SK-N-SH (cell line): ENCODE measurements at regions not wholly inside any gene's neighbourhood (a gene's known extent, or its start where the extent isn't known, plus 50 kb on each side); places are given as distances from the start of the nearest gene placed in this dataset.

Source experiments
- CTCF ChIA-PET: fragments of 300-600, 350-600 bp; formaldehyde crosslinking; extraction: SDS; loops from one replicate; lab custom pipeline; 2021; lab: Yijun Ruan, JAX
- POLR2A ChIA-PET: fragments of 350-600 bp; sonication (Branson Sonifier 250); formaldehyde crosslinking; extraction: SDS; loops from one replicate; lab custom pipeline; 2020; ENCODE audit warnings: antibody characterized with exemption, inconsistent platforms; lab: Yijun Ruan, JAX
- DNase-seq: peaks from one replicate; pipeline ENCODE4 v3.0.0; 2012
- H2AFZ ChIP-seq: fragments of 200-600 bp; sonication (generic); 2 replicates; pipeline ENCODE4 v1.8.1; 2016; ENCODE audit warnings: antibody characterized with exemption, mild to moderate bottlenecking, low read depth
- H3F3A ChIP-seq: fragments of 200-600 bp; sonication (generic); replicated peaks from 2 replicates; pipeline ENCODE3; 2016; ENCODE audit warnings: antibody characterized with exemption, mild to moderate bottlenecking; ENCODE audit not compliant: insufficient read depth
- H3K27ac ChIP-seq, 2 experiments: fragments of 200-500 bp in 1 of 2; fragments of 200-600 bp in 1 of 2; sonication (Bioruptor generic) in 1 of 2; sonication (generic), shearing (Covaris generic) in 1 of 2; 2 replicates each; pipeline versions ENCODE4 v1.5.1 to v1.6.1; 2014 to 2016; ENCODE audit warnings: low read depth in 2 of 2, inconsistent platforms in 1 of 2, low read length in 1 of 2, mild to moderate bottlenecking in 1 of 2, mixed read lengths in 1 of 2
- H3K27me3 ChIP-seq: fragments of 200-600 bp; sonication (generic), shearing (Covaris generic); 2 replicates; pipeline ENCODE4 v1.6.1; 2016; ENCODE audit warnings: mixed run types; ENCODE audit not compliant: insufficient read depth
- H3K36me3 ChIP-seq, 2 experiments: fragments of 200-500 bp in 1 of 2; fragments of 200-600 bp in 1 of 2; sonication (Bioruptor generic) in 1 of 2; sonication (generic) in 1 of 2; replicated peaks in 1 of 2; 2 replicates each; pipeline versions ENCODE3 to v1.5.1; 2014 to 2016; ENCODE audit warnings: low read length in 1 of 2, mild to moderate bottlenecking in 1 of 2; ENCODE audit not compliant: insufficient read depth in 2 of 2, control insufficient read depth in 1 of 2
- H3K4me1 ChIP-seq, 2 experiments: fragments of 200-500 bp in 1 of 2; fragments of 200-600 bp in 1 of 2; sonication (Bioruptor generic) in 1 of 2; sonication (generic), shearing (Covaris generic) in 1 of 2; 2 replicates each; pipeline versions ENCODE4 v1.5.1 to v1.6.1; 2014 to 2016; ENCODE audit warnings: low read depth in 1 of 2, low read length in 1 of 2, mixed run types in 1 of 2; ENCODE audit not compliant: insufficient read depth in 2 of 2, control insufficient read depth in 1 of 2
- H3K4me2 ChIP-seq: fragments of 200-600 bp; sonication (generic), shearing (Covaris generic); 2 replicates; pipeline ENCODE4 v1.6.1; 2017; ENCODE audit warnings: mixed run types
- H3K4me3 ChIP-seq, 2 experiments: fragments of 200-500 bp in 1 of 2; fragments of 200-600 bp in 1 of 2; sonication (Bioruptor generic) in 1 of 2; sonication (generic), shearing (Covaris generic) in 1 of 2; 2 replicates each; pipeline versions ENCODE4 v1.5.1 to v1.8.1; 2014 to 2016; ENCODE audit warnings: low read depth in 2 of 2, inconsistent platforms in 1 of 2, low read length in 1 of 2, mild to moderate bottlenecking in 1 of 2, mixed read lengths in 1 of 2, moderate library complexity in 1 of 2
- H3K79me2 ChIP-seq: fragments of 200-600 bp; sonication (generic); 2 replicates; pipeline ENCODE4 v1.8.1; 2017; ENCODE audit warnings: mild to moderate bottlenecking; ENCODE audit not compliant: insufficient read depth
- H3K9ac ChIP-seq: fragments of 200-600 bp; sonication (generic); 2 replicates; pipeline ENCODE4 v1.6.1; 2017; ENCODE audit warnings: mixed run types
- H3K9me2 ChIP-seq: fragments of 200-600 bp; sonication (generic); 2 replicates; pipeline ENCODE4 v1.6.1; 2017; ENCODE audit warnings: mixed run types
- H3K9me3 ChIP-seq: fragments of 200-600 bp; sonication (generic); 2 replicates; pipeline ENCODE4 v1.6.1; 2017; ENCODE audit warnings: mixed run types, mild to moderate bottlenecking, moderate library complexity
- H4K20me1 ChIP-seq: fragments of 200-600 bp; sonication (generic); 2 replicates; pipeline ENCODE4 v1.6.1; 2017; ENCODE audit warnings: mild to moderate bottlenecking, mixed run types; ENCODE audit not compliant: insufficient read depth
- EP300 ChIP-seq, 2 experiments: IDR thresholded peaks; 2 replicates each; pipeline versions ENCODE4 v1.4.0 to v1.6.1; 2012; ENCODE audit warnings: borderline replicate concordance in 1 of 2, low read depth in 1 of 2, low read length in 1 of 2
- EZH2phosphoT487 ChIP-seq: fragments of 200-600 bp; sonication (generic); IDR thresholded peaks from 2 replicates; pipeline ENCODE4 v1.6.1; 2017; ENCODE audit warnings: low read depth, mixed run types, mild to moderate bottlenecking, antibody characterized with exemption, moderate library complexity, borderline replicate concordance
- FOSL2 ChIP-seq: IDR thresholded peaks from 2 replicates; pipeline ENCODE4 v1.4.0; 2012; ENCODE audit warnings: low read depth, mild to moderate bottlenecking, moderate library complexity, borderline replicate concordance
- FOXM1 ChIP-seq: IDR thresholded peaks from 2 replicates; pipeline ENCODE4 v1.4.0; 2012; ENCODE audit warnings: low read depth, mild to moderate bottlenecking
- GABPA ChIP-seq: IDR thresholded peaks from 2 replicates; pipeline ENCODE4 v1.4.0; 2012; ENCODE audit warnings: low read depth, mild to moderate bottlenecking
- JUND ChIP-seq: IDR thresholded peaks from 2 replicates; pipeline ENCODE4 v1.4.0; 2012
- NFIC ChIP-seq: IDR thresholded peaks from 2 replicates; pipeline ENCODE4 v1.4.0; 2012; ENCODE audit warnings: borderline replicate concordance
- NRF1 ChIP-seq: IDR thresholded peaks from 2 replicates; pipeline ENCODE4 v1.6.1; 2012; ENCODE audit warnings: low read depth, mild to moderate bottlenecking, low read length
- RAD21 ChIP-seq: IDR thresholded peaks from 2 replicates; pipeline ENCODE4 v1.6.1; 2012; ENCODE audit warnings: mild to moderate bottlenecking, low read length
- RXRA ChIP-seq: IDR thresholded peaks from 2 replicates; pipeline ENCODE4 v1.4.0; 2012; ENCODE audit warnings: low read depth, mild to moderate bottlenecking, borderline replicate concordance
- TEAD4 ChIP-seq: IDR thresholded peaks from 2 replicates; pipeline ENCODE4 v1.4.0; 2012; ENCODE audit warnings: mild to moderate bottlenecking, borderline replicate concordance; ENCODE audit not compliant: insufficient read depth
- YY1 ChIP-seq: IDR thresholded peaks from 2 replicates; pipeline ENCODE4 v1.4.0; 2012; ENCODE audit warnings: low read depth, mild to moderate bottlenecking
- WGBS: methylation state at CpG from one replicate; pipeline ENCODE4 v1.1.6; 2017; ENCODE audit warnings: low lambda C conversion rate; 5-methylcytosine and 5-hydroxymethylcytosine counted together
- TF ChIP-seq, protein P1 (sequence below): fragments of 150-350 bp; IDR thresholded peaks from 2 replicates; pipeline ENCODE4 v1.6.1; 2017; ENCODE audit warnings: antibody characterized with exemption, low read length, low read depth, borderline replicate concordance
- TF ChIP-seq, protein P2 (sequence below): IDR thresholded peaks from 2 replicates; pipeline ENCODE4; 2012

DNA sequence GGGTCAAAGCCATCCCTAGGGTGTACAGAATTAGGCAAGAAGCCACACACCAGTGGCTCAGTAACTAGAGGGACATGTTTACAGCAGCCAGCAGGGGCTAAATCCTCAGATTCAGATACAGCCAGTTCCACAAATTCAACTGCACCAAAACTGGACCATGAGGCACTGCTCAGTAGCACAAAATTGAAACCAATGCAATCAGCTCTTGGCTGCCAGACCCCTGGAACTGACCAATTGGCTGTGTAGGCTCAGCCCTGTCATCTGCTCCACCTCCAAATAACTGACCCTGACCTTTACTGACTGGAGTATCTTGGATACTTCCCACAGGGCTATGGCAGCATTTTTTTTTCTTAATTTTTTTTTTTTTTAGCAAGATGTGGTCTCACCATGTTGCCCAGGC, 226.5 kb downstream of the FOXO1 start:
- no peak overlapping the region for H3K27ac ChIP-seq
- CTCF ChIA-PET = interaction anchor here (0.9 kb wide), 1 partner anchor 9 kb away, joined by 3 read pairs; no protein-coding TSS in a partner anchor
- H3K27me3 ChIP-seq = no peaks in the 10 kb centered on the region
- no peak overlapping the region for H3K4me2 ChIP-seq
- no peaks in the 10 kb centered on the region for H4K20me1 ChIP-seq
- no peaks in the 10 kb centered on the region for H3F3A ChIP-seq
- H3K79me2 ChIP-seq = no peaks in the 10 kb centered on the region
- TF ChIP-seq FOSL2 = no peak
- TF ChIP-seq JUND = no peak
- H3K36me3 ChIP-seq = no peaks in the 10 kb centered on the region
- no peaks in the 10 kb centered on the region for H3K9me3 ChIP-seq
- no peak for DNase-seq
- no peak overlapping the region for H3K9ac ChIP-seq
- peaks cover 0 to 19% of the 10 kb centered on the region in 2 experiments; a peak in 2 of 4 replicates for H3K4me1 ChIP-seq
- POLR2A ChIA-PET = no interaction called here
- no peaks in the 10 kb centered on the region for H3K9me2 ChIP-seq
- H3K4me3 ChIP-seq = no peak overlapping the region
- no peak overlapping the region for H2AFZ ChIP-seq

DNA sequence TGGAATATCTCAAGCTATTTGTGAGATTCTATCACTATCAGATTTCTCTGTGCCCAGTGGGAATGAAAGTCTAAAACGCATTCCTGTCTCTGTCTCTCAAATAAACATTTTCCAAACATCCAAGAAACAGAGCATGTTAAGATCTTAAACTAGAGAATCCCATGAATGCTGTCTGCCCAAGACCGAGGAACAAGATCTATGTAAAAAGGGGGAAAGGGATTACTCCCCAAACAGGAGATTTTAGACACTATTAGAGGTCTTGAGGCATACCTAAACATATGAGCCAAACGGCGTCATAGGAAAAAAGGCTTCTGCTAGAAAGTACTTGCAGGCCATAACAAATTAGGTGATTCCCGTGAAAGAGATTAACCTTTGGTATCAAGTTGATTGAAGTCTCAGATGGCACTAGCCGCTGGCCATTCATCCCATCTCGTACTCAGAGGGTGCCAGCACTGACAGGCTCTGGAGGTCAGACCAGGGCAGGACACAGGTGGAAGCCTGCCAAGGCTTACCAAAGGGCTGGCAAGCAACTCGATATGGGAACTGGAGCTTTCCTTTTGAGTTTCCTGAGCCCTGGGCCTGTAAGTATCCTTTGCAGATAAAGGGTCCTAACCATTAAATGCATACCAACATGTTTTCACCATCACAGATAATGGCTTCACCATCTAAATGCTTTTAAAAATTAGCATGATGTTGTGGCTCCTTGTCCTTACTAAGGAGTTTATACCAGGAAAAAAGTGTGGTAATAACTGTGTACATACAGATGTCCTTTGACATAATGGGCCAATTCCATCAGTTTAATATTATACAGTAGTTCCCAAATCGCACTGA, 225.2 kb downstream of the FOXO1 start:
- H3K36me3 ChIP-seq = no peaks in the 10 kb centered on the region
- TF ChIP-seq, protein P1, sequence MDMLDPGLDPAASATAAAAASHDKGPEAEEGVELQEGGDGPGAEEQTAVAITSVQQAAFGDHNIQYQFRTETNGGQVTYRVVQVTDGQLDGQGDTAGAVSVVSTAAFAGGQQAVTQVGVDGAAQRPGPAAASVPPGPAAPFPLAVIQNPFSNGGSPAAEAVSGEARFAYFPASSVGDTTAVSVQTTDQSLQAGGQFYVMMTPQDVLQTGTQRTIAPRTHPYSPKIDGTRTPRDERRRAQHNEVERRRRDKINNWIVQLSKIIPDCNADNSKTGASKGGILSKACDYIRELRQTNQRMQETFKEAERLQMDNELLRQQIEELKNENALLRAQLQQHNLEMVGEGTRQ = no peak
- TF ChIP-seq NFIC (peak; percentile 69), TEAD4 (no peak), GABPA (no peak), EZH2phosphoT487 (no peak), FOXM1 (no peak), RXRA (peak; percentile 72), YY1 (no peak), JUND (no peak), EP300 (IDR thresholded peaks at IDR 0.05; ENCODE audit: borderline replicate concordance in 1 of 2, low read depth in 1 of 2, low read length in 1 of 2) (peak in 1 of 2 experiments; percentile 25; a peak in 1 of 4 replicates), RAD21 (no peak), NRF1 (no peak)
- TF ChIP-seq, protein P2, sequence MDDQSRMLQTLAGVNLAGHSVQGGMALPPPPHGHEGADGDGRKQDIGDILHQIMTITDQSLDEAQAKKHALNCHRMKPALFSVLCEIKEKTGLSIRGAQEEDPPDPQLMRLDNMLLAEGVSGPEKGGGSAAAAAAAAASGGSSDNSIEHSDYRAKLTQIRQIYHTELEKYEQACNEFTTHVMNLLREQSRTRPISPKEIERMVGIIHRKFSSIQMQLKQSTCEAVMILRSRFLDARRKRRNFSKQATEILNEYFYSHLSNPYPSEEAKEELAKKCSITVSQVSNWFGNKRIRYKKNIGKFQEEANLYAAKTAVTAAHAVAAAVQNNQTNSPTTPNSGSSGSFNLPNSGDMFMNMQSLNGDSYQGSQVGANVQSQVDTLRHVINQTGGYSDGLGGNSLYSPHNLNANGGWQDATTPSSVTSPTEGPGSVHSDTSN = peak; percentile 25; the same call in 1 of the 2 replicates
- H3K4me1 ChIP-seq = peaks cover 0 to 19% of the 10 kb centered on the region in 2 experiments; a peak in 2 of 4 replicates
- no peaks in the 10 kb centered on the region for H3K27me3 ChIP-seq
- no peaks in the 10 kb centered on the region for H3K9me2 ChIP-seq
- H3K9me3 ChIP-seq = no peaks in the 10 kb centered on the region
- H3K9ac ChIP-seq = no peak overlapping the region
- no peaks in the 10 kb centered on the region for H3F3A ChIP-seq
- no peak overlapping the region for H3K4me3 ChIP-seq
- ChIA-PET CTCF (no interaction called here), POLR2A (no interaction called here)
- no peak overlapping the region for H2AFZ ChIP-seq
- no peaks in the 10 kb centered on the region for H4K20me1 ChIP-seq
- WGBS = 55% methylated on average over 9 of the region's 9 CpGs
- peak; percentile 60 for DNase-seq
- H3K27ac ChIP-seq = peak overlapping the region; percentile 14 to 34; a peak in 2 of 4 replicates
- no peaks in the 10 kb centered on the region for H3K79me2 ChIP-seq
- no peak overlapping the region for H3K4me2 ChIP-seq
